Endodermal cell (in vitro differentiated cells): ENCODE measurements at regions not wholly inside any gene's neighbourhood (a gene's known extent, or its start where the extent isn't known, plus 50 kb on each side); places are given as distances from the start of the nearest gene placed in this dataset.

ENCODE experiments used
- DNase-seq: peaks from one replicate; pipeline ENCODE4 v3.0.0-alpha.2; 2017
- H3K27ac ChIP-seq: 2 replicates; pipeline ENCODE4 v1.5.1; 2013; ENCODE audit warnings: mild to moderate bottlenecking, low read depth, low read length, moderate library complexity
- H3K27me3 ChIP-seq: 2 replicates; pipeline ENCODE4 v1.6.1; 2013; ENCODE audit warnings: mild to moderate bottlenecking, low read length, moderate library complexity; ENCODE audit not compliant: insufficient read depth, control insufficient read depth, poor library complexity, severe bottlenecking
- H3K36me3 ChIP-seq: 2 replicates; pipeline ENCODE4 v1.7.0; 2013; ENCODE audit warnings: mild to moderate bottlenecking, low read length, moderate library complexity; ENCODE audit not compliant: control insufficient read depth, insufficient read depth
- H3K4me1 ChIP-seq: one replicate; pipeline ENCODE4 v1.7.0; 2013; ENCODE audit warnings: low read length; ENCODE audit not compliant: control insufficient read depth, insufficient read depth
- H3K4me3 ChIP-seq: 2 replicates; pipeline ENCODE4 v1.5.1; 2013; ENCODE audit warnings: mild to moderate bottlenecking, low read length, moderate library complexity
- H3K9ac ChIP-seq: 2 replicates; pipeline ENCODE4 v1.6.1; 2013; ENCODE audit warnings: mild to moderate bottlenecking, low read length, moderate library complexity; ENCODE audit not compliant: poor library complexity, severe bottlenecking; ENCODE audit errors: extremely low read depth
- H3K9me3 ChIP-seq: 2 replicates; pipeline ENCODE4 v1.6.1; 2013; ENCODE audit warnings: mild to moderate bottlenecking, low read length, moderate library complexity; ENCODE audit not compliant: control insufficient read depth
- H3K27ac Mint-ChIP-seq: 2 replicates; pipeline ENCODE4 v1.8.0; 2020; ENCODE audit warnings: mixed read lengths
- H3K27me3 Mint-ChIP-seq: 2 replicates; pipeline ENCODE4 v1.8.0; 2021; ENCODE audit warnings: mild to moderate bottlenecking, mixed read lengths; ENCODE audit not compliant: insufficient read depth
- H3K36me3 Mint-ChIP-seq: 2 replicates; pipeline ENCODE4 v1.8.0; 2020; ENCODE audit warnings: low read depth, mixed read lengths
- H3K4me1 Mint-ChIP-seq: 2 replicates; pipeline ENCODE4 v1.8.0; 2020; ENCODE audit warnings: mixed read lengths
- H3K4me3 Mint-ChIP-seq: 2 replicates; pipeline ENCODE4 v1.8.0; 2020; ENCODE audit warnings: mild to moderate bottlenecking, moderate library complexity, mixed read lengths
- H3K9me3 Mint-ChIP-seq: 2 replicates; pipeline ENCODE4 v1.8.0; 2020; ENCODE audit warnings: mild to moderate bottlenecking, mixed read lengths
- CTCF ChIP-seq: fragments of 200-600 bp; sonication (generic); conservative IDR thresholded peaks from 2 replicates; pipeline ENCODE4 v1.5.0; 2021; ENCODE audit warnings: antibody characterized with exemption, mild to moderate bottlenecking
- WGBS, 2 experiments: methylation state at CpG; one replicate each; pipeline versions ENCODE4 v1.1.5 to v1.1.7; 2013; ENCODE audit warnings: missing lambda C conversion rate in 2 of 2, mixed read lengths in 1 of 2; ENCODE audit not compliant: insufficient coverage in 1 of 2, insufficient read length in 1 of 2; 5-methylcytosine and 5-hydroxymethylcytosine counted together

- H3K4me3 ChIP-seq: no peak overlapping the region
- DNase-seq: no peak
- no peak overlapping the region for H3K27ac Mint-ChIP-seq
- no peak overlapping the region for H3K27ac ChIP-seq
- no peaks in the 10 kb centered on the region for H3K36me3 Mint-ChIP-seq
- no peaks in the 10 kb centered on the region for H3K36me3 ChIP-seq
- no peak overlapping the region for H3K9ac ChIP-seq
- no peaks in the 10 kb centered on the region for H3K27me3 ChIP-seq
- WGBS, 2 experiments: 83 to 84% methylated on average over 9 to 10 of the region's 10 CpGs
- no peaks in the 10 kb centered on the region for H3K4me1 ChIP-seq
- peaks cover 3% of the 10 kb centered on the region for H3K4me1 Mint-ChIP-seq
- no peaks in the 10 kb centered on the region for H3K9me3 ChIP-seq
- H3K9me3 Mint-ChIP-seq: no peaks in the 10 kb centered on the region
- no peak overlapping the region for H3K4me3 Mint-ChIP-seq
- peaks cover 14% of the 10 kb centered on the region for H3K27me3 Mint-ChIP-seq
- TF ChIP-seq CTCF: no peak
Measured at GRCh38 chr20:43365691-43366090, 92.0 kb upstream of the SRSF6 start.

- no peak for DNase-seq
- no peaks in the 10 kb centered on the region for H3K4me1 ChIP-seq
- H3K36me3 ChIP-seq: no peaks in the 10 kb centered on the region
- H3K9ac ChIP-seq: no peak overlapping the region
- Mint-ChIP-seq H3K4me3 (no peak overlapping the region), H3K27ac (no peak overlapping the region), H3K4me1 (peaks cover 3% of the 10 kb centered on the region), H3K9me3 (no peaks in the 10 kb centered on the region), H3K27me3 (peaks cover 16% of the 10 kb centered on the region), H3K36me3 (no peaks in the 10 kb centered on the region)
- 86 to 100% methylated on average over 4 to 8 of the region's 8 CpGs for WGBS, 2 experiments
- TF ChIP-seq CTCF: no peak
- no peaks in the 10 kb centered on the region for H3K27me3 ChIP-seq
- no peak overlapping the region for H3K4me3 ChIP-seq
- no peaks in the 10 kb centered on the region for H3K9me3 ChIP-seq
- no peak overlapping the region for H3K27ac ChIP-seq
Measured at GRCh38 chr20:43364001-43364400, 93.7 kb upstream of the SRSF6 start.

- Histone ChIP-seq H3K9me3 (no peaks in the 10 kb centered on the region), H3K36me3 (no peaks in the 10 kb centered on the region), H3K4me1 (no peaks in the 10 kb centered on the region), H3K9ac (no peak overlapping the region), H3K4me3 (no peak overlapping the region), H3K27ac (no peak overlapping the region), H3K27me3 (no peaks in the 10 kb centered on the region)
- Mint-ChIP-seq H3K27ac (no peak overlapping the region), H3K36me3 (no peaks in the 10 kb centered on the region), H3K4me3 (no peak overlapping the region), H3K4me1 (peaks cover 3% of the 10 kb centered on the region), H3K27me3 (peaks cover 19% of the 10 kb centered on the region), H3K9me3 (no peaks in the 10 kb centered on the region)
- DNase-seq: no peak
- WGBS, 2 experiments: 75 to 90% methylated on average over 4 to 13 of the region's 13 CpGs
- TF ChIP-seq CTCF: no peak
Measured at GRCh38 chr20:43363506-43363905, 94.2 kb upstream of the SRSF6 start.
